IPS DF 4.7 (cell line): ENCODE measurements at regions not wholly inside any gene's neighbourhood (a gene's known extent, or its start where the extent isn't known, plus 50 kb on each side); places are given as distances from the start of the nearest gene placed in this dataset.

ENCODE experiments used
- DNase-seq: peaks from one replicate; pipeline ENCODE4 v3.0.0-alpha.2; 2013; ENCODE audit warnings: low spot score; ENCODE audit errors: extremely low read depth

GRCh38 chr17:77467521-77467920 is 326.8 kb downstream of the SEC14L1 start:
- DNase-seq = no peak

- DNase-seq = no peak
These were observed 328.1 kb downstream of the SEC14L1 start for GRCh38 chr17:77468897-77469296.

GRCh38 chr17:77470330-77470786 is 329.6 kb downstream of the SEC14L1 start:
- no peak for DNase-seq

- DNase-seq = no peak
These were observed 330.3 kb downstream of the SEC14L1 start for GRCh38 chr17:77470800-77471733.

- no peak for DNase-seq
These were observed 331.3 kb downstream of the SEC14L1 start for GRCh38 chr17:77471984-77472461.

- no peak for DNase-seq
These were observed 331.9 kb downstream of the SEC14L1 start for GRCh38 chr17:77472468-77473310.

GRCh38 chr17:77473615-77474226 is 333.0 kb downstream of the SEC14L1 start:
- no peak for DNase-seq

- DNase-seq = no peak
These were observed 333.7 kb downstream of the SEC14L1 start for GRCh38 chr17:77474292-77474988.

- no peak for DNase-seq
These were observed 334.5 kb downstream of the SEC14L1 start for GRCh38 chr17:77475016-77475976.

- DNase-seq = no peak
These were observed 335.2 kb downstream of the SEC14L1 start for GRCh38 chr17:77476006-77476405.

- no peak for DNase-seq
These were observed 335.7 kb downstream of the SEC14L1 start for GRCh38 chr17:77476498-77476897.

GRCh38 chr17:77476931-77477805 is 336.4 kb downstream of the SEC14L1 start:
- DNase-seq = no peak

- no peak for DNase-seq
These were observed 337.5 kb downstream of the SEC14L1 start for GRCh38 chr17:77478281-77478680.

- no peak for DNase-seq
These were observed 338.1 kb downstream of the SEC14L1 start for GRCh38 chr17:77478899-77479298.

GRCh38 chr17:77479372-77480198 is 338.8 kb downstream of the SEC14L1 start:
- no peak for DNase-seq

GRCh38 chr17:77480199-77480508 is 339.4 kb downstream of the SEC14L1 start:
- no peak for DNase-seq

- DNase-seq = no peak
These were observed 339.9 kb downstream of the SEC14L1 start for GRCh38 chr17:77480509-77481215.
